GM23338 (cell line): ENCODE measurements at regions not wholly inside any gene's neighbourhood (a gene's known extent, or its start where the extent isn't known, plus 50 kb on each side); places are given as distances from the start of the nearest gene placed in this dataset.

Source experiments
- ATAC-seq: fragments of 200-7000 bp; cut with Tn5 transposase; 3 replicates; pipeline ENCODE4 v1.9.1; 2020
- DNase-seq: peaks from one replicate; pipeline ENCODE4 v3.0.0-alpha.2; 2015; ENCODE audit warnings: low spot score
- H2AFZ ChIP-seq: fragments of 200-600 bp; sonication (generic); 2 replicates; pipeline ENCODE4 v1.8.0; 2016; ENCODE audit warnings: antibody characterized with exemption, mild to moderate bottlenecking, moderate library complexity
- H3F3A ChIP-seq: fragments of 200-600 bp; sonication (generic); replicated peaks from 2 replicates; pipeline ENCODE4 v1.8.0; 2017; ENCODE audit warnings: antibody characterized with exemption, mixed run types, low read depth
- H3K27ac ChIP-seq: fragments of 200-600 bp; sonication (generic); 2 replicates; pipeline ENCODE4 v1.6.1; 2016; ENCODE audit warnings: low read depth
- H3K27me3 ChIP-seq: fragments of 200-600 bp; sonication (generic); 2 replicates; pipeline ENCODE4 v1.8.0; 2016; ENCODE audit warnings: mild to moderate bottlenecking, mixed run types, moderate library complexity; ENCODE audit not compliant: insufficient read depth
- H3K36me3 ChIP-seq: fragments of 200-600 bp; sonication (generic); 2 replicates; pipeline ENCODE4 v1.8.0; 2016; ENCODE audit warnings: mild to moderate bottlenecking; ENCODE audit not compliant: insufficient read depth
- H3K4me1 ChIP-seq: fragments of 200-600 bp; sonication (generic); 2 replicates; pipeline ENCODE4 v1.8.0; 2016; ENCODE audit warnings: mild to moderate bottlenecking, moderate library complexity; ENCODE audit not compliant: insufficient read depth
- H3K4me2 ChIP-seq: fragments of 200-600 bp; sonication (generic); 2 replicates; pipeline ENCODE4 v1.7.1; 2017; ENCODE audit warnings: mixed run types
- H3K4me3 ChIP-seq: fragments of 200-600 bp; sonication (generic); 2 replicates; pipeline ENCODE4 v1.6.1; 2016; ENCODE audit warnings: mixed run types
- H3K79me2 ChIP-seq: fragments of 200-600 bp; sonication (generic); replicated peaks from 2 replicates; pipeline ENCODE4 v1.8.0; 2017; ENCODE audit warnings: mild to moderate bottlenecking; ENCODE audit not compliant: insufficient read depth
- H3K9me2 ChIP-seq: fragments of 200-600 bp; sonication (generic); 2 replicates; pipeline ENCODE4 v1.8.0; 2017; ENCODE audit not compliant: insufficient read depth
- H4K20me1 ChIP-seq: fragments of 200-600 bp; sonication (generic); replicated peaks from 2 replicates; pipeline ENCODE4 v1.8.0; 2017; ENCODE audit warnings: mild to moderate bottlenecking; ENCODE audit not compliant: insufficient read depth
- H3K27ac Mint-ChIP-seq: 2 replicates; pipeline ENCODE4 v1.8.0; 2020; ENCODE audit warnings: inconsistent platforms, mild to moderate bottlenecking, moderate library complexity, mixed read lengths
- H3K27me3 Mint-ChIP-seq: 3 replicates; pipeline ENCODE4 v1.8.0; 2022; ENCODE audit warnings: low read depth, mild to moderate bottlenecking, moderate library complexity, mixed read lengths, inconsistent platforms; ENCODE audit not compliant: insufficient read depth, poor library complexity
- H3K36me3 Mint-ChIP-seq: 3 replicates; pipeline ENCODE4 v1.8.0; 2021; ENCODE audit warnings: low read depth, mild to moderate bottlenecking, inconsistent platforms, moderate library complexity, mixed read lengths
- H3K4me1 Mint-ChIP-seq: 3 replicates; pipeline ENCODE4 v1.8.0; 2020; ENCODE audit warnings: mild to moderate bottlenecking, inconsistent platforms, mixed read lengths
- H3K4me3 Mint-ChIP-seq: 3 replicates; pipeline ENCODE4 v1.8.0; 2021; ENCODE audit warnings: moderate library complexity, mild to moderate bottlenecking, inconsistent platforms, mixed read lengths
- H3K9me3 Mint-ChIP-seq: 3 replicates; pipeline ENCODE4 v1.8.0; 2020; ENCODE audit warnings: moderate library complexity, mild to moderate bottlenecking, inconsistent platforms, mixed read lengths
- CREB1 ChIP-seq: fragments of 250-450 bp; sonication (Bioruptor Pico); IDR thresholded peaks from 2 replicates; pipeline ENCODE4 v1.5.0; 2020; ENCODE audit warnings: low read depth, mild to moderate bottlenecking, moderate library complexity
- CTCF ChIP-seq, 2 experiments: fragments of 200-600 bp in 1 of 2; sonication (generic) in 1 of 2; conservative IDR thresholded peaks; 2 replicates each; pipeline versions ENCODE4 v1.5.1 to v1.6.1; 2016 to 2017; ENCODE audit warnings: antibody characterized with exemption in 2 of 2, low read depth in 2 of 2, mild to moderate bottlenecking in 2 of 2, moderate library complexity in 1 of 2
- ETS1 ChIP-seq: IDR thresholded peaks from 2 replicates; pipeline ENCODE4 v1.6.1; 2016; ENCODE audit warnings: antibody characterized with exemption
- EZH2 ChIP-seq: fragments of 200-600 bp; sonication (generic); IDR thresholded peaks from one replicate; pipeline ENCODE4 v1.8.0; 2017; ENCODE audit warnings: antibody characterized with exemption, mild to moderate bottlenecking, low read depth; ENCODE audit not compliant: unreplicated experiment
- EZH2phosphoT487 ChIP-seq: fragments of 200-600 bp; sonication (generic); IDR thresholded peaks from one replicate; pipeline ENCODE4 v1.8.1; 2018; ENCODE audit warnings: antibody characterized with exemption; ENCODE audit not compliant: unreplicated experiment
- JUNB ChIP-seq: IDR thresholded peaks from one replicate; pipeline ENCODE4 v1.6.1; 2016; ENCODE audit warnings: antibody characterized with exemption; ENCODE audit not compliant: unreplicated experiment
- NANOG ChIP-seq: IDR thresholded peaks from 2 replicates; pipeline ENCODE4 v1.6.1; 2016; ENCODE audit warnings: antibody characterized with exemption, borderline replicate concordance
- POLR2AphosphoS5 ChIP-seq: IDR thresholded peaks from 2 replicates; pipeline ENCODE4 v1.6.1; 2016; ENCODE audit warnings: antibody characterized with exemption, low read depth
- REST ChIP-seq: IDR thresholded peaks from one replicate; pipeline ENCODE4 v1.6.1; 2018; ENCODE audit warnings: antibody characterized with exemption; ENCODE audit not compliant: unreplicated experiment
- STAT1 ChIP-seq: IDR thresholded peaks from one replicate; pipeline ENCODE4 v1.6.1; 2016; ENCODE audit warnings: antibody characterized with exemption; ENCODE audit not compliant: unreplicated experiment
- ZNF114 ChIP-seq: fragments of 250-450 bp; sonication (Bioruptor Pico); IDR thresholded peaks from 2 replicates; pipeline ENCODE4 v1.5.0; 2020; ENCODE audit warnings: mild to moderate bottlenecking, moderate library complexity
- ZNF331 ChIP-seq: fragments of 250-450 bp; sonication (Bioruptor Pico); IDR thresholded peaks from 2 replicates; pipeline ENCODE4 v1.5.0; 2020; ENCODE audit warnings: low read depth, mild to moderate bottlenecking, moderate library complexity
- ZNF462 ChIP-seq: fragments of 250-450 bp; sonication (Bioruptor Pico); IDR thresholded peaks from 2 replicates; pipeline ENCODE4 v1.5.0; 2020; ENCODE audit warnings: mild to moderate bottlenecking, moderate library complexity

- H3K4me1 Mint-ChIP-seq: peaks cover 21% of the 10 kb centered on the region
- Histone ChIP-seq H3K36me3 (no peaks in the 10 kb centered on the region), H3K4me2 (no peak overlapping the region), H3K27me3 (no peaks in the 10 kb centered on the region), H4K20me1 (no peaks in the 10 kb centered on the region), H3K79me2 (no peaks in the 10 kb centered on the region), H3K4me3 (no peak overlapping the region), H3F3A (no peaks in the 10 kb centered on the region), H3K9me2 (no peaks in the 10 kb centered on the region), H2AFZ (peak overlapping the region; percentile 66), H3K27ac (no peak overlapping the region), H3K4me1 (peaks cover 7% of the 10 kb centered on the region)
- no peak for TF ChIP-seq POLR2AphosphoS5
- no peak for TF ChIP-seq ETS1
- no peak for TF ChIP-seq ZNF462
- no peak for TF ChIP-seq JUNB
- TF ChIP-seq CREB1: no peak
- TF ChIP-seq EZH2: no peak
- TF ChIP-seq CTCF (conservative IDR thresholded peaks at IDR 0.05; ENCODE audit: low read depth in 2 of 2): no peak
- no peak for TF ChIP-seq ZNF114 (CRISPR knock-in tag)
- no peak for TF ChIP-seq NANOG
- TF ChIP-seq ZNF331 (CRISPR knock-in tag): no peak
- no peak for TF ChIP-seq EZH2phosphoT487
- TF ChIP-seq STAT1: no peak
- no peak for TF ChIP-seq REST
- no peak overlapping the region for H3K27ac Mint-ChIP-seq
- peaks cover 9% of the 10 kb centered on the region for H3K27me3 Mint-ChIP-seq
- H3K4me3 Mint-ChIP-seq: no peak overlapping the region
- H3K36me3 Mint-ChIP-seq: peaks cover 3% of the 10 kb centered on the region
- no peak for ATAC-seq
- DNase-seq: no peak
- peaks cover 12% of the 10 kb centered on the region for H3K9me3 Mint-ChIP-seq
Observed at GRCh38 chr2:38496927-38497669, 105.6 kb downstream of the HNRNPLL start.
